HEK293 (cell line): ENCODE measurements at regions not wholly inside any gene's neighbourhood (a gene's known extent, or its start where the extent isn't known, plus 50 kb on each side); places are given as distances from the start of the nearest gene placed in this dataset.

Experiments used
- CTCF ChIP-seq: fragments of 450-650 bp; formaldehyde crosslinking; IDR thresholded peaks from 2 replicates; pipeline ENCODE4 v1.5.1; 2016; ENCODE audit warnings: missing biosample characterization, missing genetic modification characterization
- KLF9 ChIP-seq: fragments of 450-650 bp; formaldehyde crosslinking; IDR thresholded peaks from 2 replicates; pipeline ENCODE4 v1.5.1; 2016; ENCODE audit warnings: missing biosample characterization, missing genetic modification characterization, low read depth
- PRDM2 ChIP-seq: fragments of 450-650 bp; formaldehyde crosslinking; IDR thresholded peaks from 2 replicates; pipeline ENCODE4 v1.5.1; 2016; ENCODE audit warnings: missing biosample characterization, missing genetic modification characterization, borderline replicate concordance
- ZBTB1 ChIP-seq: fragments of 450-650 bp; formaldehyde crosslinking; IDR thresholded peaks from 2 replicates; pipeline ENCODE4 v1.5.1; 2016; ENCODE audit warnings: missing biosample characterization, missing genetic modification characterization
- ZBTB26 ChIP-seq: fragments of 450-650 bp; formaldehyde crosslinking; optimal IDR thresholded peaks from 2 replicates; pipeline ENCODE3; 2016; ENCODE audit warnings: missing biosample characterization, mild to moderate bottlenecking, missing genetic modification characterization
- ZBTB7A ChIP-seq: fragments of 450-650 bp; formaldehyde crosslinking; IDR thresholded peaks from 2 replicates; pipeline ENCODE4 v1.5.1; 2016; ENCODE audit warnings: low read depth, missing biosample characterization, missing genetic modification characterization
- ZNF133 ChIP-seq: fragments of 450-650 bp; formaldehyde crosslinking; IDR thresholded peaks from 2 replicates; pipeline ENCODE4 v1.5.1; 2016; ENCODE audit warnings: missing biosample characterization, missing genetic modification characterization
- ZNF266 ChIP-seq: fragments of 450-650 bp; formaldehyde crosslinking; IDR thresholded peaks from 2 replicates; pipeline ENCODE4 v1.5.1; 2016; ENCODE audit warnings: missing biosample characterization, missing genetic modification characterization, low read depth
- ZNF501 ChIP-seq: fragments of 450-650 bp; formaldehyde crosslinking; IDR thresholded peaks from 2 replicates; pipeline ENCODE4 v1.5.1; 2016; ENCODE audit warnings: missing biosample characterization, missing genetic modification characterization
- ZNF791 ChIP-seq: fragments of 450-650 bp; formaldehyde crosslinking; IDR thresholded peaks from 2 replicates; pipeline ENCODE4 v1.5.1; 2016; ENCODE audit warnings: missing biosample characterization, missing genetic modification characterization
- ZSCAN30 ChIP-seq: fragments of 450-650 bp; IDR thresholded peaks from 2 replicates; pipeline ENCODE4 v1.5.1; 2018; ENCODE audit warnings: missing biosample characterization, mild to moderate bottlenecking, missing genetic modification characterization, moderate library complexity
- TF ChIP-seq, protein P1 (sequence below): fragments of 450-650 bp; IDR thresholded peaks from 2 replicates; pipeline ENCODE4 v1.5.1; 2018; ENCODE audit warnings: missing biosample characterization, missing genetic modification characterization
- TF ChIP-seq, protein P2 (sequence below): sonication (generic); formaldehyde crosslinking; IDR thresholded peaks from 2 replicates; pipeline ENCODE4 v1.8.1; 2022; ENCODE audit warnings: mild to moderate bottlenecking, moderate library complexity, missing genetic modification reagents

DNA sequence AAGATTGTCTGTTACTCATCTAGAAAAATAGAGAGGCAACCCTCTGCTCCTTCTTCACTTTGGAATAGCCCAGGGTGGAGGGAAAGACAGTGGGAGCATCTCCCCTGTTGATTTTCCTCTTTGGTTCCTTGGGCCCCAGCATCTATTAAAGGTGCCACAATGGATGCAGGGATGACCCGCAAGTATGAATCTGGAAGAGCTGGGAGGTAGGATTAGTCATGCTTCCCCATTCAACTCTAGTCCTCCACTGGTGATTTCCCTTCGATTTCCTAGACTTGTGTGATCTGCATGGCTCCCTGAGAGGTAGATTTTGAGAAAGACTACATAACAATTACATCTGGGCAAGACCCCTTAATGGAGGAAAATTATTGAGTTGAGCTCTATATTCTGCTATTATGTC, 127.8 kb downstream of the MAGEE1 start:
- TF ChIP-seq ZNF133 = no peak
- no peak for TF ChIP-seq ZNF501 (tag by site-specific recombination)
- TF ChIP-seq ZBTB1 (tag by site-specific recombination) = no peak
- no peak for TF ChIP-seq CTCF (tag by site-specific recombination)
- TF ChIP-seq, protein P1, sequence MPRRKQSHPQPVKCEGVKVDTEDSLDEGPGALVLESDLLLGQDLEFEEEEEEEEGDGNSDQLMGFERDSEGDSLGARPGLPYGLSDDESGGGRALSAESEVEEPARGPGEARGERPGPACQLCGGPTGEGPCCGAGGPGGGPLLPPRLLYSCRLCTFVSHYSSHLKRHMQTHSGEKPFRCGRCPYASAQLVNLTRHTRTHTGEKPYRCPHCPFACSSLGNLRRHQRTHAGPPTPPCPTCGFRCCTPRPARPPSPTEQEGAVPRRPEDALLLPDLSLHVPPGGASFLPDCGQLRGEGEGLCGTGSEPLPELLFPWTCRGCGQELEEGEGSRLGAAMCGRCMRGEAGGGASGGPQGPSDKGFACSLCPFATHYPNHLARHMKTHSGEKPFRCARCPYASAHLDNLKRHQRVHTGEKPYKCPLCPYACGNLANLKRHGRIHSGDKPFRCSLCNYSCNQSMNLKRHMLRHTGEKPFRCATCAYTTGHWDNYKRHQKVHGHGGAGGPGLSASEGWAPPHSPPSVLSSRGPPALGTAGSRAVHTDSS (tag by site-specific recombination) = no peak
- no peak for TF ChIP-seq ZBTB26 (tag by site-specific recombination)
- no peak for TF ChIP-seq ZNF266 (tag by site-specific recombination)
- TF ChIP-seq PRDM2 (tag by site-specific recombination) = no peak
- no peak for TF ChIP-seq ZBTB7A (tag by site-specific recombination)
- no peak for TF ChIP-seq ZNF791 (tag by site-specific recombination)
- TF ChIP-seq, protein P2, sequence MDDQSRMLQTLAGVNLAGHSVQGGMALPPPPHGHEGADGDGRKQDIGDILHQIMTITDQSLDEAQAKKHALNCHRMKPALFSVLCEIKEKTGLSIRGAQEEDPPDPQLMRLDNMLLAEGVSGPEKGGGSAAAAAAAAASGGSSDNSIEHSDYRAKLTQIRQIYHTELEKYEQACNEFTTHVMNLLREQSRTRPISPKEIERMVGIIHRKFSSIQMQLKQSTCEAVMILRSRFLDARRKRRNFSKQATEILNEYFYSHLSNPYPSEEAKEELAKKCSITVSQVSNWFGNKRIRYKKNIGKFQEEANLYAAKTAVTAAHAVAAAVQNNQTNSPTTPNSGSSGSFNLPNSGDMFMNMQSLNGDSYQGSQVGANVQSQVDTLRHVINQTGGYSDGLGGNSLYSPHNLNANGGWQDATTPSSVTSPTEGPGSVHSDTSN = no peak
- no peak for TF ChIP-seq ZSCAN30
- TF ChIP-seq KLF9 (tag by site-specific recombination) = no peak
